ENCODE measurements at regions not wholly inside any gene's neighbourhood (a gene's known extent, or its start where the extent isn't known, plus 50 kb on each side); places are given as distances from the start of the nearest gene placed in this dataset.
A peak's percentile ranks its signal among the peaks of the same experiment; 100 is the strongest.

- peak overlapping the region; percentile 2 for H3K4me3 Mint-ChIP-seq
- TF ChIP-seq, protein P1, sequence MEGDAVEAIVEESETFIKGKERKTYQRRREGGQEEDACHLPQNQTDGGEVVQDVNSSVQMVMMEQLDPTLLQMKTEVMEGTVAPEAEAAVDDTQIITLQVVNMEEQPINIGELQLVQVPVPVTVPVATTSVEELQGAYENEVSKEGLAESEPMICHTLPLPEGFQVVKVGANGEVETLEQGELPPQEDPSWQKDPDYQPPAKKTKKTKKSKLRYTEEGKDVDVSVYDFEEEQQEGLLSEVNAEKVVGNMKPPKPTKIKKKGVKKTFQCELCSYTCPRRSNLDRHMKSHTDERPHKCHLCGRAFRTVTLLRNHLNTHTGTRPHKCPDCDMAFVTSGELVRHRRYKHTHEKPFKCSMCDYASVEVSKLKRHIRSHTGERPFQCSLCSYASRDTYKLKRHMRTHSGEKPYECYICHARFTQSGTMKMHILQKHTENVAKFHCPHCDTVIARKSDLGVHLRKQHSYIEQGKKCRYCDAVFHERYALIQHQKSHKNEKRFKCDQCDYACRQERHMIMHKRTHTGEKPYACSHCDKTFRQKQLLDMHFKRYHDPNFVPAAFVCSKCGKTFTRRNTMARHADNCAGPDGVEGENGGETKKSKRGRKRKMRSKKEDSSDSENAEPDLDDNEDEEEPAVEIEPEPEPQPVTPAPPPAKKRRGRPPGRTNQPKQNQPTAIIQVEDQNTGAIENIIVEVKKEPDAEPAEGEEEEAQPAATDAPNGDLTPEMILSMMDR (conservative IDR thresholded peaks at IDR 0.05), result no peak
- peaks cover 4% of the 10 kb centered on the region for H3K4me1 Mint-ChIP-seq
- peaks cover 3% of the 10 kb centered on the region for H3K9me3 Mint-ChIP-seq
- DNase-seq (ENCODE audit: low read depth, low spot score), result no peak
- H3K27ac Mint-ChIP-seq (ENCODE audit: unreplicated experiment), result peak overlapping the region; percentile 92
- no peaks in the 10 kb centered on the region for H3K27me3 Mint-ChIP-seq (ENCODE audit: low read depth)
- H3K36me3 Mint-ChIP-seq (ENCODE audit: low read depth), result no peaks in the 10 kb centered on the region
Observed at GRCh38 chr22:49582678-49583077, 245.0 kb downstream of the BRD1 start.

GRCh38 chr22:49582181-49582580 lies 245.5 kb downstream of the BRD1 start:
- H3K27me3 Mint-ChIP-seq (ENCODE audit: low read depth), result no peaks in the 10 kb centered on the region
- peak overlapping the region; percentile 92 for H3K27ac Mint-ChIP-seq (ENCODE audit: unreplicated experiment)
- H3K36me3 Mint-ChIP-seq (ENCODE audit: low read depth), result no peaks in the 10 kb centered on the region
- TF ChIP-seq, protein P1 (conservative IDR thresholded peaks at IDR 0.05), result no peak
- H3K4me3 Mint-ChIP-seq, result peak overlapping the region; percentile 2
- H3K4me1 Mint-ChIP-seq, result peaks cover 4% of the 10 kb centered on the region
- DNase-seq (ENCODE audit: low read depth, low spot score), result peak; percentile 36
- H3K9me3 Mint-ChIP-seq, result peaks cover 3% of the 10 kb centered on the region

DNA sequence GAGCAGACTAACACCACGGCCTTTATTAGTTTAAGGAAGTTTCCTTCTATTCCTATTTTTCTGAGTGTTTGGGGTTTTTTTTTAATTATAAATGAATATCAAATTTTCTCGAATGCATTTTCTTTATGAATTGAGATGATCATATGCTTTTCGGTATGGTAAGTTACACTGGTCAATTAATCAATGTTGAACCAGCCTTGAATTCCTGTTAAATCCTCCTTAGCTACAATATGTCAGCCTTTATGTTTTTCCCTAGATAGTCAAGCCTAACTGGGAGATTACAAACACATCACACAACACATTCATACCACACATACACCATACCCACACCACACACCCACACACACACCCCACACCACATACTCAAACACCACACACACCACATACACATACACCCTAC lies 247.6 kb downstream of the BRD1 start:
- Mint-ChIP-seq H3K4me1 (peaks cover 4% of the 10 kb centered on the region), H3K9me3 (peaks cover 3% of the 10 kb centered on the region), H3K4me3 (no peak overlapping the region), H3K36me3 (ENCODE audit: low read depth) (no peaks in the 10 kb centered on the region), H3K27ac (ENCODE audit: unreplicated experiment) (no peak overlapping the region), H3K27me3 (ENCODE audit: low read depth) (no peaks in the 10 kb centered on the region)
- TF ChIP-seq, protein P1 (conservative IDR thresholded peaks at IDR 0.05), result no peak
- no peak for DNase-seq (ENCODE audit: low read depth, low spot score)

DNA sequence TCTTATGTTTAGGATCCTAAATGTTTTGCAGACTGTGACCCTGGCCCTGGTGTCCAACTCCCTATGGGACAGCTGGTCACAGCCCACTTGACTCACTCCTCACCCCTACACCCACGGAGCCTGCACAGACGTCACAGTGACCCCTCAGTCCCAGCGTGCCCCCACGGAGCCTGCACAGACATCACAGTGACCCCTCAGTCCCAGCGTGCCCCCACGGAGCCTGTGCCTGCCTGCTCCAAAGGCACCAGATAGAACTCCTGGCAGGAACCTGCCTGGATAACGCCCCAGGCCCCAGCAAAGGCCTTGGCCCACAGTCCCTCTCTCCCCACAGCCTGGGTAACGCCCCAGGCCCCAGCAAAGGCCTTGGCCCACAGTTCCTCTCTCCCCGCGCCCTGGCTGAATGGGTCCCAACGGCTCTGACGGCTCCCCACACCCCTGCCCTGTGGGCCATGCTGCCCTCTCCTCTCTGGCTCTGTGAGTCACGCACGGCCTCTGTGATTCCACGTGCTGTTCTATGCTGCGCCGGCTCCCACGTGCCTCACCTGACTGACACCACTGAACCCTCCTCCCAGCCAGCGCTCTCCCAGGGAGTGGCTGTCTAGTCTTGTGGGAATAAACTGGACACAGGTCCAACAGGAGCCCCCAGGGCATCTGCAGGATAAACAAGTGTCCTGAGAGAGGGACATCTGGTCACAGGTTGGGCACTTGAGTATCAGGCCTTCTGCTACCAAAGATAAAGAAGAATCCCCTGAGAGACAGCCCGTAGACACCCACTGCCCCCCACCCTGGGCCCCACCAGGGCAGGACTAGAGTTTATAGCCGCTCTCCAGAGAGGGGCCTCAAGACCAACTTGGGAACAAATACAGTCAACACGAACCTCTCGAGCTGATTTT lies 250.3 kb downstream of the BRD1 start:
- H3K36me3 Mint-ChIP-seq (ENCODE audit: low read depth), result no peaks in the 10 kb centered on the region
- H3K9me3 Mint-ChIP-seq, result peaks cover 3% of the 10 kb centered on the region
- TF ChIP-seq, protein P1 (conservative IDR thresholded peaks at IDR 0.05), result no peak
- H3K4me1 Mint-ChIP-seq, result no peaks in the 10 kb centered on the region
- H3K27me3 Mint-ChIP-seq (ENCODE audit: low read depth), result no peaks in the 10 kb centered on the region
- peak overlapping the region; percentile 35 for H3K27ac Mint-ChIP-seq (ENCODE audit: unreplicated experiment)
- no peak for DNase-seq (ENCODE audit: low read depth, low spot score)
- H3K4me3 Mint-ChIP-seq, result no peak overlapping the region

DNA sequence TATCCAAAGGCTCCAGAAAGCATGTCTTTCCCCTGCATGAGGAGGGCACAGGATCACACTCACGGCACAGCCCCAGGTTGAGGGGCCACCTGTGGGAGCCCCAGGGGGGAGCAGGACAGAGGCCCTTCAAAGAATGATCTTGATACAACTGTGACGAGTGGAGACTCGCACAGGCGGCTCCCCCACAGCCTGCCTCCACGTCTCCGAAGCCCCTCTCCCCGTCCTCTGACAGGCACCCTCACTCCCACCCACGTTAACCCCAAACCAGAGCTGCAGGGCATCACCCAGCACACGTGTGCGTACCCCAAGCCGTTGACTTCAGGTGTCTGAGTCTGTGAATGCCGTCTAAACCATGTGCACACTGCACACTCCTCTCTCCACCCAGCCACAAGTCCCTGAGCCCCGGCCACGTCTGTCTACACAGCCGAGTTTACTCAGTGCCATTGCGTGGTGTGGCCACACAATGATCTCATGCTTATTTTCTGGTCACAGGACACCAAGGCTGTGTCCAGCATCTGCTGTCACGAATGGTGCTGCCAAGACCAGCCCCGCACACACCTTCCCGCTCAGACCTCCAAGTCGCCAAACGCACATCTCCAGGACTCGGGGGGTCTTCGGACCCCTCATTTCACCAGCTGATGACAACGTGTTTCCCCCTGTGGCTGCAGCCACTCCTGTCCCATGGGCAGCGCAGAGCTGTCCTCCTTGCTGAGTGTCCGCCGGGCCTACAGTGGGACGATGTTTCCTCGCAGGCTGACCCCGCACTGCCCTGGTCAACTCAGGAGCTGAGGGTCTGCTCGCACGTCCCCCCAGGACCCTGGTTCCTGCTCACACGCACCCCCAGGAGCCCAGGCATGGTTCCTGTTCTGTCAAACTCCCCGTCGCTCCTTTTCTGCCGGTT lies 251.2 kb downstream of the BRD1 start:
- H3K27me3 Mint-ChIP-seq (ENCODE audit: low read depth), result no peaks in the 10 kb centered on the region
- no peaks in the 10 kb centered on the region for H3K4me1 Mint-ChIP-seq
- H3K4me3 Mint-ChIP-seq, result no peak overlapping the region
- DNase-seq (ENCODE audit: low read depth, low spot score), result no peak
- H3K27ac Mint-ChIP-seq (ENCODE audit: unreplicated experiment), result peak overlapping the region; percentile 81
- peaks cover 3% of the 10 kb centered on the region for H3K9me3 Mint-ChIP-seq
- no peaks in the 10 kb centered on the region for H3K36me3 Mint-ChIP-seq (ENCODE audit: low read depth)
- TF ChIP-seq, protein P1 (conservative IDR thresholded peaks at IDR 0.05), result no peak

Measured in neural crest cell (in vitro differentiated cells).